GM19324 (cell line): ENCODE measurements at regions not wholly inside any gene's neighbourhood (a gene's known extent, or its start where the extent isn't known, plus 50 kb on each side); places are given as distances from the start of the nearest gene placed in this dataset.

ENCODE experiments used
- ATAC-seq: cut with Tn5 transposase; IDR thresholded peaks from one replicate; pipeline ENCODE4 v1.9.1; 2021; ENCODE audit warnings: mild to moderate bottlenecking, moderate library complexity; ENCODE audit not compliant: unreplicated experiment, low FRiP score

- no peak for ATAC-seq
Measured at GRCh38 chr11:115741376-115742107, 237.3 kb upstream of the CADM1 start.

- no peak for ATAC-seq
Measured at GRCh38 chr11:115740324-115740723, 236.1 kb upstream of the CADM1 start.

GRCh38 chr11:115739878-115740277 is 235.7 kb upstream of the CADM1 start:
- no peak for ATAC-seq

GRCh38 chr11:115739146-115739545 is 234.9 kb upstream of the CADM1 start:
- no peak for ATAC-seq

- ATAC-seq, result no peak
Measured at GRCh38 chr11:115737875-115738274, 233.7 kb upstream of the CADM1 start.

GRCh38 chr11:115736146-115736545 is 231.9 kb upstream of the CADM1 start:
- no peak for ATAC-seq

- ATAC-seq, result no peak
Measured at GRCh38 chr11:115724666-115725065, 220.5 kb upstream of the CADM1 start.

GRCh38 chr11:115722711-115723110 is 218.5 kb upstream of the CADM1 start:
- no peak for ATAC-seq

GRCh38 chr11:115721296-115721995 is 217.2 kb upstream of the CADM1 start:
- no peak for ATAC-seq

GRCh38 chr11:115720602-115721245 is 216.5 kb upstream of the CADM1 start:
- ATAC-seq, result no peak

GRCh38 chr11:115718945-115719344 is 214.7 kb upstream of the CADM1 start:
- ATAC-seq, result no peak

- ATAC-seq, result no peak
Measured at GRCh38 chr11:115718106-115718505, 213.9 kb upstream of the CADM1 start.

- ATAC-seq, result no peak
Measured at GRCh38 chr11:115716601-115717529, 212.7 kb upstream of the CADM1 start.

- no peak for ATAC-seq
Measured at GRCh38 chr11:115716080-115716479, 211.9 kb upstream of the CADM1 start.

GRCh38 chr11:115715251-115715770 is 211.1 kb upstream of the CADM1 start:
- no peak for ATAC-seq

GRCh38 chr11:115712296-115712695 is 208.1 kb upstream of the CADM1 start:
- ATAC-seq, result no peak

GRCh38 chr11:115710980-115711379 is 206.8 kb upstream of the CADM1 start:
- ATAC-seq, result no peak

GRCh38 chr11:115710426-115710825 is 206.2 kb upstream of the CADM1 start:
- ATAC-seq, result no peak

GRCh38 chr11:115709297-115709696 is 205.1 kb upstream of the CADM1 start:
- no peak for ATAC-seq

- ATAC-seq, result no peak
Measured at GRCh38 chr11:115707180-115707905, 203.1 kb upstream of the CADM1 start.
